ENCODE measurements at regions not wholly inside any gene's neighbourhood (a gene's known extent, or its start where the extent isn't known, plus 50 kb on each side); places are given as distances from the start of the nearest gene placed in this dataset.

DNA sequence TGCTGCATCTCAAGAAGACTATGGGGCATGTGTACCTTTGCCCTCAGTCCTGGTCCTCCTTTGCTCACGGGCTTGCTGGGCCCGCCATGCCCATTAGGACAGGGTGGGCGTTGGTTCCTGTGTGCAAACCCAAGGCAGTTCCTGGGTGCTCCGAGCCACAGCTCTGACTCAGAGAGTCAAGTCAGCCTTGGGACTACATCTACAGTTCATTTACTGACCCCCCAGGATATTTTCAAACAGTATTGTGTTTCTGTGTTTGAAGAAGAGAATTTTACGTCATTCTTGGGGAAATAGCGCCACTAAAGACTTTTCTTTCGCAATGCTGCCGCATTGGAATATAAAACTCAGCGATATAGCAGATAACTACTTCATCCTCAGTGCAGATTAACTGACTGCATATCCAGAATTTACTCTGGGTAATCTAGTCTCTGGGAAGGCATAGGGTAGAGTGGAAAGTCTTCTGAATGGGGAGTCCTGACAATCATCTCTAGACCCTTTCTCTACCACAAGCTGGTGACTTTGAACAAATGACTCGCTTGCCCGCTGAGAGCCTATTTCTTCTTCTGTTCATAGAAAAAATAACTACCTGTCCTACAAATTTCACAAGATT lies 638.9 kb upstream of the FZD8 start:
- H3K9ac ChIP-seq (ENCODE audit: insufficient read depth, low read length, poor library complexity, severe bottlenecking), result no peak overlapping the region
- peaks cover 17 to 19% of the 10 kb centered on the region in 2 donors for H3K9me3 ChIP-seq (replicated peaks in 1 of 2; ENCODE audit: control insufficient read depth in 1 of 2, insufficient read depth in 1 of 2, low read length in 2 of 2)
- no peak overlapping the region for H3K4me2 ChIP-seq (replicated peaks; ENCODE audit: extremely low read depth, low read length, poor library complexity, severe bottlenecking)
- no peak overlapping the region for H3K27ac ChIP-seq (ENCODE audit: low read depth in 1 of 2, low read length in 2 of 2)
- DNase-seq, result no peak
- no peak overlapping the region for H3K27ac Mint-ChIP-seq
- no peaks in the 10 kb centered on the region for H3K4me1 ChIP-seq (ENCODE audit: control insufficient read depth in 1 of 2, insufficient read depth in 2 of 2, low read length in 2 of 2)
- H3K4me3 ChIP-seq (replicated peaks in 1 of 3; ENCODE audit: low read depth in 2 of 3, low read length in 3 of 3), result no peak overlapping the region
- H3K27me3 Mint-ChIP-seq (ENCODE audit: low read depth in 3 of 3), result peaks cover 0 to 3% (median 0%) of the 10 kb centered on the region in 3 donors
- H3K4me1 Mint-ChIP-seq, result no peaks in the 10 kb centered on the region
- TF ChIP-seq, protein P1, sequence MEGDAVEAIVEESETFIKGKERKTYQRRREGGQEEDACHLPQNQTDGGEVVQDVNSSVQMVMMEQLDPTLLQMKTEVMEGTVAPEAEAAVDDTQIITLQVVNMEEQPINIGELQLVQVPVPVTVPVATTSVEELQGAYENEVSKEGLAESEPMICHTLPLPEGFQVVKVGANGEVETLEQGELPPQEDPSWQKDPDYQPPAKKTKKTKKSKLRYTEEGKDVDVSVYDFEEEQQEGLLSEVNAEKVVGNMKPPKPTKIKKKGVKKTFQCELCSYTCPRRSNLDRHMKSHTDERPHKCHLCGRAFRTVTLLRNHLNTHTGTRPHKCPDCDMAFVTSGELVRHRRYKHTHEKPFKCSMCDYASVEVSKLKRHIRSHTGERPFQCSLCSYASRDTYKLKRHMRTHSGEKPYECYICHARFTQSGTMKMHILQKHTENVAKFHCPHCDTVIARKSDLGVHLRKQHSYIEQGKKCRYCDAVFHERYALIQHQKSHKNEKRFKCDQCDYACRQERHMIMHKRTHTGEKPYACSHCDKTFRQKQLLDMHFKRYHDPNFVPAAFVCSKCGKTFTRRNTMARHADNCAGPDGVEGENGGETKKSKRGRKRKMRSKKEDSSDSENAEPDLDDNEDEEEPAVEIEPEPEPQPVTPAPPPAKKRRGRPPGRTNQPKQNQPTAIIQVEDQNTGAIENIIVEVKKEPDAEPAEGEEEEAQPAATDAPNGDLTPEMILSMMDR (IDR thresholded peaks at IDR 0.05), result no peak
- WGBS (ENCODE audit: insufficient coverage), result 87% methylated on average over 2 of the region's 11 CpGs
- no peaks in the 10 kb centered on the region for H3K27me3 ChIP-seq (ENCODE audit: control insufficient read depth in 2 of 2, insufficient read depth in 2 of 2, low read length in 2 of 2)
- H3K4me3 Mint-ChIP-seq, result no peak overlapping the region
- H4K20me1 ChIP-seq (ENCODE audit: insufficient read depth, low read length), result no peaks in the 10 kb centered on the region
- intact Hi-C loops (cut with micrococcal nuclease), result no loop called here
- peaks cover 0 to 22% (median 9%) of the 10 kb centered on the region in 7 donors for H3K9me3 Mint-ChIP-seq
- no peaks in the 10 kb centered on the region for H3K36me3 ChIP-seq (replicated peaks in 1 of 2; ENCODE audit: control insufficient read depth in 1 of 2, insufficient read depth in 2 of 2, low read length in 2 of 2)
- H3K36me3 Mint-ChIP-seq, result no peaks in the 10 kb centered on the region
- no peaks in the 10 kb centered on the region for H3K79me2 ChIP-seq (ENCODE audit: insufficient read depth, low read length)
- no peak overlapping the region for H2AFZ ChIP-seq (ENCODE audit: insufficient read depth, low read depth, low read length, poor library complexity, severe bottlenecking)

DNA sequence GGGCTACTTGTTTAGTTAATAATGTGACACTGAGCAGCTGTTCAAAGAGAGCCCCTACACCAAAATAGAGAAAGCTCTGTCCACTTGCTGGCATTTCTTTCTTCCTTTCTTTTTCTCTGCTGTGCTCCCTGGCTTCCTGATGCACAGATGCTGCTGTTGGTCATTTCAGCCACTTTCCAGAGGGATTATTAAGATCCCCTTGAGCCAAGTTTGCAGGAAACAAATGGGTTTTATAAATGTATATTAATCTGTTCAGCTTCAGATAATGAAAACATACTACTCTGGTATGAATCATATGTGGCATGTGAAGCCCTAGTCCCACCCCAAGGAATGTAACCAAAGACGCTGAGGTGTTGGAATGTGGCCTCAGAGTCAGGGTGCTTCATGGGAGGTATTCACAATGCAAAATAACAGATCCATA lies 638.2 kb upstream of the FZD8 start:
- Histone ChIP-seq H3K27me3 (ENCODE audit: control insufficient read depth in 2 of 2, insufficient read depth in 2 of 2, low read length in 2 of 2) (no peaks in the 10 kb centered on the region), H3K79me2 (ENCODE audit: insufficient read depth, low read length) (no peaks in the 10 kb centered on the region), H3K36me3 (replicated peaks in 1 of 2; ENCODE audit: control insufficient read depth in 1 of 2, insufficient read depth in 2 of 2, low read length in 2 of 2) (no peaks in the 10 kb centered on the region), H3K9me3 (replicated peaks in 1 of 2; ENCODE audit: control insufficient read depth in 1 of 2, insufficient read depth in 1 of 2, low read length in 2 of 2) (peaks cover 17 to 19% of the 10 kb centered on the region in 2 donors), H3K4me2 (replicated peaks; ENCODE audit: extremely low read depth, low read length, poor library complexity, severe bottlenecking) (no peak overlapping the region), H3K4me3 (replicated peaks in 1 of 3; ENCODE audit: low read depth in 2 of 3, low read length in 3 of 3) (no peak overlapping the region), H3K4me1 (ENCODE audit: control insufficient read depth in 1 of 2, insufficient read depth in 2 of 2, low read length in 2 of 2) (no peaks in the 10 kb centered on the region), H4K20me1 (ENCODE audit: insufficient read depth, low read length) (no peaks in the 10 kb centered on the region), H2AFZ (ENCODE audit: insufficient read depth, low read depth, low read length, poor library complexity, severe bottlenecking) (no peak overlapping the region), H3K27ac (ENCODE audit: low read depth in 1 of 2, low read length in 2 of 2) (no peak overlapping the region), H3K9ac (ENCODE audit: insufficient read depth, low read length, poor library complexity, severe bottlenecking) (no peak overlapping the region)
- peaks cover 0 to 3% (median 0%) of the 10 kb centered on the region in 3 donors for H3K27me3 Mint-ChIP-seq (ENCODE audit: low read depth in 3 of 3)
- H3K9me3 Mint-ChIP-seq, result peaks cover 0 to 26% (median 11%) of the 10 kb centered on the region in 7 donors
- TF ChIP-seq, protein P1 (IDR thresholded peaks at IDR 0.05), result no peak
- no peaks in the 10 kb centered on the region for H3K4me1 Mint-ChIP-seq
- H3K4me3 Mint-ChIP-seq, result no peak overlapping the region
- H3K36me3 Mint-ChIP-seq, result no peaks in the 10 kb centered on the region
- no CpG with 5 or more reads among the region's 1 CpG for WGBS (ENCODE audit: insufficient coverage)
- intact Hi-C loops (cut with micrococcal nuclease), result no loop called here
- DNase-seq, result no peak
- no peak overlapping the region for H3K27ac Mint-ChIP-seq
